Astrocyte (in vitro differentiated cells and primary cell): ENCODE measurements at regions not wholly inside any gene's neighbourhood (a gene's known extent, or its start where the extent isn't known, plus 50 kb on each side); places are given as distances from the start of the nearest gene placed in this dataset.

Experiments
- DNase-seq: peaks from one replicate; pipeline ENCODE4 v3.0.0-alpha.2; 2010; ENCODE audit warnings: low read depth
- FAIRE-seq: peaks from 2 replicates; lab custom pipeline; 2011; peaks lifted over from hg19 to GRCh38; lab: Jason Lieb, UNC
- H2AFZ ChIP-seq: 2 replicates; pipeline ENCODE4 v1.6.0; 2012; ENCODE audit warnings: low read depth, low read length, inconsistent platforms
- H3K27ac ChIP-seq: 2 replicates; pipeline ENCODE4 v1.5.1; 2011; ENCODE audit warnings: low read depth, low read length, inconsistent platforms
- H3K27me3 ChIP-seq: 2 replicates; pipeline ENCODE4 v1.6.0; 2011; ENCODE audit warnings: low read length, inconsistent platforms; ENCODE audit not compliant: insufficient read depth
- H3K36me3 ChIP-seq: 2 replicates; pipeline ENCODE4 v1.5.1; 2011; ENCODE audit warnings: low read length, inconsistent platforms; ENCODE audit not compliant: insufficient read depth
- H3K4me1 ChIP-seq: 2 replicates; pipeline ENCODE4 v1.5.1; 2011; ENCODE audit warnings: low read length, inconsistent platforms; ENCODE audit not compliant: insufficient read depth
- H3K4me2 ChIP-seq: 2 replicates; pipeline ENCODE4 v1.6.0; 2012; ENCODE audit warnings: low read length, inconsistent platforms
- H3K4me3 ChIP-seq: 2 replicates; pipeline ENCODE4 v1.5.1; 2011; ENCODE audit warnings: low read depth, mild to moderate bottlenecking, low read length, inconsistent platforms; ENCODE audit not compliant: insufficient read depth
- H3K79me2 ChIP-seq: 2 replicates; pipeline ENCODE4 v1.6.0; 2012; ENCODE audit warnings: mild to moderate bottlenecking, low read length, inconsistent platforms; ENCODE audit not compliant: insufficient read depth
- H3K9ac ChIP-seq: 2 replicates; pipeline ENCODE4 v1.6.0; 2012; ENCODE audit warnings: mild to moderate bottlenecking, low read length, inconsistent platforms
- H3K9me3 ChIP-seq: 2 replicates; pipeline ENCODE4 v1.5.1; 2012; ENCODE audit warnings: low read depth, mild to moderate bottlenecking, low read length, inconsistent platforms; ENCODE audit not compliant: insufficient read depth
- H4K20me1 ChIP-seq: 2 replicates; pipeline ENCODE4 v1.6.0; 2012; ENCODE audit warnings: low read length, inconsistent platforms; ENCODE audit not compliant: insufficient read depth
- H3K27ac Mint-ChIP-seq: one replicate; pipeline ENCODE4 v1.8.0; 2021; ENCODE audit warnings: mild to moderate bottlenecking, mixed read lengths; ENCODE audit not compliant: unreplicated experiment
- H3K27me3 Mint-ChIP-seq: one replicate; pipeline ENCODE4 v1.8.0; 2021; ENCODE audit warnings: low read depth, mixed read lengths; ENCODE audit not compliant: unreplicated experiment
- H3K36me3 Mint-ChIP-seq: one replicate; pipeline ENCODE4 v1.8.0; 2021; ENCODE audit warnings: low read depth, mixed read lengths; ENCODE audit not compliant: unreplicated experiment
- H3K4me1 Mint-ChIP-seq: one replicate; pipeline ENCODE4 v1.8.0; 2021; ENCODE audit warnings: low read depth, mixed read lengths; ENCODE audit not compliant: unreplicated experiment
- H3K4me3 Mint-ChIP-seq: one replicate; pipeline ENCODE4 v1.8.0; 2021; ENCODE audit warnings: mild to moderate bottlenecking, moderate library complexity, mixed read lengths; ENCODE audit not compliant: unreplicated experiment
- H3K9me3 Mint-ChIP-seq: one replicate; pipeline ENCODE4 v1.8.0; 2021; ENCODE audit warnings: mild to moderate bottlenecking, mixed read lengths; ENCODE audit not compliant: unreplicated experiment
- EZH2 ChIP-seq: IDR thresholded peaks from 2 replicates; pipeline ENCODE4 v1.6.1; 2012; ENCODE audit warnings: mild to moderate bottlenecking, low read length, inconsistent platforms; ENCODE audit not compliant: insufficient read depth
- TF ChIP-seq, protein P1 (sequence below): IDR thresholded peaks from 2 replicates; pipeline ENCODE4 v1.5.1; 2011; ENCODE audit warnings: low read depth, mild to moderate bottlenecking, inconsistent platforms, low read length, moderate library complexity; ENCODE audit not compliant: insufficient read depth

DNA sequence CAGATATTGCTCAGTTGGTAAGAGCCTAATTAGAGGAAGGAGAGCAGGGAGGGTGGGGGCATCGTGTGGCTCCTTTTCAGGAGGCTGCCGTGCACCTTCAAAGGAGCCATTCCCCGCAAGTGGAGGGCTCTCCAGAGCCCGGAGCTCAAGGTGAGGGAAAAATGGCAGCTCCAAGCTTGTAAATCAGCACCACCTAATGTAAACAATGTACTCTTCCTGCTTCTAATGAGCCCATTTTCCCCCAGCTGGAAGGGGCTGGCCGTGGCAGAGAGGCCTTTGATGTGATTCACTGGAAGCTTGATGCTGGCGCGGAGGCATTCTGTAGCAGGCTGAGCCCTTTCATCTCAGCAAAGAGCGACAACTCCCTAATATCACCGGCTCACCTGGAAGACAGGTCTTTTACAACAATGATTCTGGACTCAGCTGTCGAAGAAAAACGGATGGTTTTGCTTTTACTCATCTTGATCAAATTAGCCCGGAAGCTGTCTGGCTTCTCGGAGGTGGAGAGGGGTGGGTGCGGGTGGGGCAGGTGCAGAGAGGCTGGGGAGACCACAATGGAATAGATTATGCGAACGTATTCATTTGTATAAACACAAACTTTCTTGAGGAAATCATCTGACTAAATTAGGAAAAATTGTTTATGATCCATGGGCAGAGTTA, 112.5 kb downstream of the RRAGC start:
- H3K4me1 Mint-ChIP-seq, result peaks cover 10% of the 10 kb centered on the region
- Histone ChIP-seq H3K9ac (no peak overlapping the region), H4K20me1 (no peaks in the 10 kb centered on the region), H3K36me3 (no peaks in the 10 kb centered on the region), H3K4me1 (no peaks in the 10 kb centered on the region), H3K27me3 (peaks cover 6% of the 10 kb centered on the region), H3K79me2 (no peaks in the 10 kb centered on the region), H3K4me3 (no peak overlapping the region), H3K27ac (no peak overlapping the region), H2AFZ (peak overlapping the region; percentile 26), H3K4me2 (no peak overlapping the region), H3K9me3 (no peaks in the 10 kb centered on the region)
- H3K27ac Mint-ChIP-seq, result no peak overlapping the region
- DNase-seq (no peak), FAIRE-seq (no peak)
- no peak overlapping the region for H3K4me3 Mint-ChIP-seq
- TF ChIP-seq, protein P1, sequence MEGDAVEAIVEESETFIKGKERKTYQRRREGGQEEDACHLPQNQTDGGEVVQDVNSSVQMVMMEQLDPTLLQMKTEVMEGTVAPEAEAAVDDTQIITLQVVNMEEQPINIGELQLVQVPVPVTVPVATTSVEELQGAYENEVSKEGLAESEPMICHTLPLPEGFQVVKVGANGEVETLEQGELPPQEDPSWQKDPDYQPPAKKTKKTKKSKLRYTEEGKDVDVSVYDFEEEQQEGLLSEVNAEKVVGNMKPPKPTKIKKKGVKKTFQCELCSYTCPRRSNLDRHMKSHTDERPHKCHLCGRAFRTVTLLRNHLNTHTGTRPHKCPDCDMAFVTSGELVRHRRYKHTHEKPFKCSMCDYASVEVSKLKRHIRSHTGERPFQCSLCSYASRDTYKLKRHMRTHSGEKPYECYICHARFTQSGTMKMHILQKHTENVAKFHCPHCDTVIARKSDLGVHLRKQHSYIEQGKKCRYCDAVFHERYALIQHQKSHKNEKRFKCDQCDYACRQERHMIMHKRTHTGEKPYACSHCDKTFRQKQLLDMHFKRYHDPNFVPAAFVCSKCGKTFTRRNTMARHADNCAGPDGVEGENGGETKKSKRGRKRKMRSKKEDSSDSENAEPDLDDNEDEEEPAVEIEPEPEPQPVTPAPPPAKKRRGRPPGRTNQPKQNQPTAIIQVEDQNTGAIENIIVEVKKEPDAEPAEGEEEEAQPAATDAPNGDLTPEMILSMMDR, result no peak
- no peak for TF ChIP-seq EZH2
- H3K9me3 Mint-ChIP-seq, result peaks cover 20% of the 10 kb centered on the region
- H3K36me3 Mint-ChIP-seq, result peaks cover 4% of the 10 kb centered on the region
- H3K27me3 Mint-ChIP-seq, result peaks cover 26% of the 10 kb centered on the region

DNA sequence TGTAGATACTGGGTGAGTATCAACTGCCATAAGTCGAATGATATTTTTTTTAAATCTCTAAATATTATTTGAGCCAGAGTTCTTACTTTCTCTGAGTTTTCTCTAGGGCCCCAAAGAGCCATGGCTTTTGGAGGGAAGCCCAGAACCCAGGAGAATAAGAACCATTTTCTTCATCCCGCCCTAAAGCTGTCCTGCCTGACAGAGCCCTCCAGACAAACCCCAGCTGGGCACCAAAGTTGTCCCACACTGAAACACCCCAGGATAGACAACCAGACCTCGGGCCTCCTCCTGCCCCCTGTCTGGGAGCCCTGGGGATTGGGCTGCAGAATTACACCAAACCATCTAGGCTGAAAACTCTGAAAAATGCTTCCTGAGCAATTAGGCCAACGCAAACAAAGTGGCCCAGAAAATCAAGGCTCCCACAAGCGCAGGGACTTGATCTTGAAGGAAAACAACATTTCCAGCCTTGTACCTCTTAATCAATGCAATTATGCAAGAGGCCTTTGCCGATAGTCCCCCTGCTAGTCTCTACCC, 113.1 kb downstream of the RRAGC start:
- peaks cover 10% of the 10 kb centered on the region for H3K4me1 Mint-ChIP-seq
- no peaks in the 10 kb centered on the region for H4K20me1 ChIP-seq
- H3K27me3 Mint-ChIP-seq, result peaks cover 25% of the 10 kb centered on the region
- H2AFZ ChIP-seq, result peak overlapping the region; percentile 26
- no peaks in the 10 kb centered on the region for H3K4me1 ChIP-seq
- no peak overlapping the region for H3K27ac ChIP-seq
- DNase-seq (no peak), FAIRE-seq (no peak)
- H3K9me3 Mint-ChIP-seq, result peaks cover 20% of the 10 kb centered on the region
- peaks cover 2% of the 10 kb centered on the region for H3K27me3 ChIP-seq
- H3K4me3 ChIP-seq, result no peak overlapping the region
- H3K27ac Mint-ChIP-seq, result no peak overlapping the region
- no peaks in the 10 kb centered on the region for H3K36me3 ChIP-seq
- peaks cover 4% of the 10 kb centered on the region for H3K36me3 Mint-ChIP-seq
- H3K9ac ChIP-seq, result no peak overlapping the region
- H3K4me2 ChIP-seq, result no peak overlapping the region
- no peaks in the 10 kb centered on the region for H3K79me2 ChIP-seq
- H3K9me3 ChIP-seq, result no peaks in the 10 kb centered on the region
- no peak overlapping the region for H3K4me3 Mint-ChIP-seq
- no peak for TF ChIP-seq EZH2

DNA sequence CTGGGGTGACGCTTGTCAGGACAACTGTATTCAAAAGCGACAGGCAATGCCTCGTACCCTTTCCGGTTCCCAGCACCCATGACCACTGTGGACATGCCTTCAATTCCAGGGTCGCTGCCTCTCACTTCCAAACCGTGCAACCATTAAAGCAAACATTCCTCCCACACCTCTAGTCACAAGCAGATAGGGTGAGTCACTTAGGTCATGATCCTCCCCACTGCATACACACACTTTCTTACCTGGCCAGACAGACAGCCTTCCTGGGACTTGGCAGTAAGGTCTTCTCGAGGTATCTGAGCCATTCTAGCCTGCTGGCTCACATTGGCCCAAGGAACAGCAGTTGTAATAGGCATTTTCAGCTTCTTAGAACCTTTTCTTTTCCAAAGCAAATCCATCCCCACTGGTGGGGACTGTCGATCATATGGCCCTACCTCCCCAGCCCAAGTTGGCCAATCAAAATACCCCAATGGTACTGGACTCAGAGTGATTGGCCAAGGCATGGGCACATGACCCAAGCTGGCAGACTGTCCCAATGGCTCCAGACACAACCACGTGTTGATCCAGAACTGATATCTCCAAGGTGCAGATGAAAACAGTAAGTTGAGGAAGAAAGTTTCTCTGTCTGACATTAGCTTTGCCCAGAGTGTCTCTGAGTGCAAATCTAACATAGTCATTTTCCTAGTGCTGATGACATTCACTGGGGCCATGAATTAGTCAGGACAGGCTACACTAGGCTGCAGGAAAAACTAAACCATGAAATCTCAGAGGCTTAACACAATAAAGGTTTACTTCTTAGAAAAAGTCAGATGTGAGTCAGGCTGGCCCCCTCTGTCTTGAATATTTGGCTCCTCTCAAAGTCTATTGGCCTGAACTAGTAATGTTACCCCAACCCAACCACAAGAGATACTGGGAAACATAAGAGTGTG, 113.8 kb downstream of the RRAGC start:
- H3K27ac Mint-ChIP-seq, result no peak overlapping the region
- H3K4me3 ChIP-seq, result no peak overlapping the region
- no peaks in the 10 kb centered on the region for H3K79me2 ChIP-seq
- H3K9ac ChIP-seq, result no peak overlapping the region
- peaks cover 4% of the 10 kb centered on the region for H3K36me3 Mint-ChIP-seq
- peaks cover 25% of the 10 kb centered on the region for H3K27me3 Mint-ChIP-seq
- H3K9me3 Mint-ChIP-seq, result peaks cover 20% of the 10 kb centered on the region
- H3K36me3 ChIP-seq, result no peaks in the 10 kb centered on the region
- H3K9me3 ChIP-seq, result no peaks in the 10 kb centered on the region
- H3K27ac ChIP-seq, result no peak overlapping the region
- DNase-seq, result no peak
- no peak overlapping the region for H2AFZ ChIP-seq
- H3K4me1 Mint-ChIP-seq, result peaks cover 15% of the 10 kb centered on the region
- no peak overlapping the region for H3K4me3 Mint-ChIP-seq
- H3K4me1 ChIP-seq, result peaks cover under 1% of the 10 kb centered on the region
- no peaks in the 10 kb centered on the region for H4K20me1 ChIP-seq
- TF ChIP-seq, protein P1, result no peak
- TF ChIP-seq EZH2, result no peak
- peaks cover under 1% of the 10 kb centered on the region for H3K27me3 ChIP-seq
- no peak for FAIRE-seq
- H3K4me2 ChIP-seq, result no peak overlapping the region
